GM19239 (cell line): ENCODE measurements at regions not wholly inside any gene's neighbourhood (a gene's known extent, or its start where the extent isn't known, plus 50 kb on each side); places are given as distances from the start of the nearest gene placed in this dataset.
"Not testable (repeated sequence)": the region's sequence is repeated elsewhere in the genome, so short reads cannot be mapped to it uniquely, and the experiment has no call there.

ENCODE experiments used
- DNase-seq: peaks from one replicate; pipeline ENCODE4 v3.0.0; 2011; ENCODE audit warnings: low spot score; ENCODE audit not compliant: insufficient read length
- FAIRE-seq: peaks from 2 replicates; lab custom pipeline; 2011; peaks lifted over from hg19 to GRCh38; lab: Jason Lieb, UNC

- no peak for DNase-seq
- no peak for FAIRE-seq
Measured at GRCh38 chr4:186949847-186950246, 226.2 kb upstream of the FAT1 start.

GRCh38 chr4:186952709-186953108 is 229.1 kb upstream of the FAT1 start:
- no peak for DNase-seq
- no peak for FAIRE-seq

GRCh38 chr4:186953599-186954260 is 230.1 kb upstream of the FAT1 start:
- DNase-seq (no peak), FAIRE-seq (no peak)

GRCh38 chr4:186954509-186954908 is 230.9 kb upstream of the FAT1 start:
- FAIRE-seq, result no peak
- no peak for DNase-seq

- no peak for DNase-seq
- no peak for FAIRE-seq
Measured at GRCh38 chr4:186954956-186955355, 231.3 kb upstream of the FAT1 start.

- FAIRE-seq (no peak), DNase-seq (no peak)
Measured at GRCh38 chr4:186957952-186958555, 234.4 kb upstream of the FAT1 start.

- DNase-seq (no peak), FAIRE-seq (no peak)
Measured at GRCh38 chr4:186958726-186959350, 235.2 kb upstream of the FAT1 start.

GRCh38 chr4:186979961-186980745 is 256.5 kb upstream of the FAT1 start:
- no peak for FAIRE-seq
- no peak for DNase-seq

- FAIRE-seq (no peak), DNase-seq (no peak)
Measured at GRCh38 chr4:186981161-186981560, 257.5 kb upstream of the FAT1 start.

- DNase-seq (no peak), FAIRE-seq (no peak)
Measured at GRCh38 chr4:186982160-186982559, 258.5 kb upstream of the FAT1 start.

- no peak for DNase-seq
- FAIRE-seq, result no peak
Measured at GRCh38 chr4:186984105-186984644, 260.5 kb upstream of the FAT1 start.

GRCh38 chr4:186999686-187000085 is 276.0 kb upstream of the FAT1 start:
- DNase-seq (no peak), FAIRE-seq (no peak)

- FAIRE-seq (no peak), DNase-seq (no peak)
Measured at GRCh38 chr4:187000281-187000680, 276.6 kb upstream of the FAT1 start.

GRCh38 chr4:187002133-187002532 is 278.5 kb upstream of the FAT1 start:
- FAIRE-seq, DNase-seq: not testable (repeated sequence)

- FAIRE-seq (no peak), DNase-seq (no peak)
Measured at GRCh38 chr4:187004628-187005027, 281.0 kb upstream of the FAT1 start.

GRCh38 chr4:187006189-187006618 is 282.5 kb upstream of the FAT1 start:
- FAIRE-seq, result no peak
- DNase-seq, result no peak

- DNase-seq, result no peak
Measured at GRCh38 chr4:187010052-187010451, 286.4 kb upstream of the FAT1 start.

GRCh38 chr4:187016101-187016500 is 292.4 kb upstream of the FAT1 start:
- no peak for DNase-seq
- FAIRE-seq, result no peak

More at GRCh38 chr4:187010052-187010451, 286.4 kb upstream of the FAT1 start:
- FAIRE-seq, result no peak

- no peak for DNase-seq
- no peak for FAIRE-seq
Measured at GRCh38 chr4:187017147-187017546, 293.5 kb upstream of the FAT1 start.

- no peak for DNase-seq
- no peak for FAIRE-seq
Measured at GRCh38 chr4:187019896-187020295, 296.2 kb upstream of the FAT1 start.

GRCh38 chr4:187020676-187021075 is 297.0 kb upstream of the FAT1 start:
- FAIRE-seq, result no peak
- no peak for DNase-seq
